ENCODE measurements at regions not wholly inside any gene's neighbourhood (a gene's known extent, or its start where the extent isn't known, plus 50 kb on each side); places are given as distances from the start of the nearest gene placed in this dataset.

DNA sequence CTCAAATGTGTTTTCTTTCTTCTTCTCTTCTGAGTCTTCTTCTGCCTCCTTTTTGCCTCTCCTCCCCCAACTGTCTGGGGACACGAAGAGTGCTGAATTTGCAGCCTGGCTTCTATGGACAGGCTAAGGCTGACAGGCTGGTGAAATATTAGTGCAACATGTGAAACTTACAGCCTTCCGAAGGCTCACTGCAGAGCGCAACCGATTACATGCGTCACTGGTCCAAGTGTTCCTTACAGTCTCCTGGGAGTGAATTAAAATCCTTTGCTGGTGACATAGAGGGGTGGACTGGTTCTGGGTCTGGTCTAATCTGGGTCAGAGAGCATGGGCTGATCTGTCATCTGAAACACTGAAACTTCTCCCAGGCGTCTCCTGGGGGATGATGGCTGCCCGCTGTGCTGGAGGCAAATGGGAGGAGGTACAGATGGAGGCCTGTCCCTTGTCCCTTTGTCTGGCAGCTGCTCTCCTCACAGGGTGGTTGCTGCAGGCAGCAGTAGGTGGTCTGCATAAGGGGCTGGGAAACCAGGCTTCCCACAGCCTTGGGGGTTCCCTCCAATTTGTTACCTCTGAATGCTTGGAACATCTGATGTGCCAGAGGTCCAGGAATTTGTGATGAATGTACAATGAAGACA is 143.8 kb upstream of the BMPER start:
- no peak overlapping the region for H3K4me3 Mint-ChIP-seq
- H3K27me3 Mint-ChIP-seq = no peaks in the 10 kb centered on the region
- ATAC-seq (peak in 1 of 2 donors; percentile 20), DNase-seq (ENCODE audit: low spot score) (no peak)
- H3K27ac Mint-ChIP-seq = no peak overlapping the region
- H3K4me1 Mint-ChIP-seq (ENCODE audit: low read depth in 2 of 2) = peaks cover 0 to 4% of the 10 kb centered on the region in 2 donors
- H3K36me3 Mint-ChIP-seq = no peaks in the 10 kb centered on the region
- no peaks in the 10 kb centered on the region for H3K9me3 Mint-ChIP-seq

DNA sequence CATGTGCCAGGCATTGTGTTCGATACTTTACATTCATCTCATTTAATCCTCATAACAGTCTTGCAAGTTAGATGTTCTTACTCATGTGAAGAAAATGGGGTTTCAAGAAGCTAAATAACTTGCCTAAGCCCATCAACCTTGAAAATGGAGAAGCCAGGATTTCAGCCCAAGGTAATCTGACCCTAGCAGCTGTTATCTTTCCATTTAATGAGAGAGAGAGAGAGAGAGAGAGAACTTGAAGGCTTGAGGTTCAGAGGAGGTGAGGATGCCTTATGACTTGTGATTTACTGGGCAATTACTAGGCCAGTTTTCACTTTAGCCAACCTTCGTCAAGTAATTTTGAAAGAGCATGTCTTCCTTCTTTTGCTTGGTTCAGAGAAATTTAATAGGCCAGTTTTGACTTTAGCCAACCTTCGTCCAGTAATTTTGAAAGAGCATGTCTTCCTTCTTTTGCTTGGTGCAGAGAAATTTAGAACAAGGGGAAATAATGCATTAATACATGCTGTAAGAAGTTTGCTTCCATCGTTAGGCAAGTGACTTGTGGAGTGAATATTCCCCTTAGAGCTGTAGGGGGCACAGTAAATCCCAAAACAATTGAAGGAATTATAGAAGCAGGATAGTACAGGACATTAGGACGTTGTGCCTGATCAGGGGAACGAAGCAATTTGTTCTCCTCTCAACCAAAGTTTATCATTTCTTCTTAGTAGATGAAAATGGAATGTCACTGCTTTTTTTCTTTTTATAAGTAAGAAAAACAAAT is 143.0 kb upstream of the BMPER start:
- H3K4me3 Mint-ChIP-seq = no peak overlapping the region
- no peak overlapping the region for H3K27ac Mint-ChIP-seq
- no peaks in the 10 kb centered on the region for H3K9me3 Mint-ChIP-seq
- H3K27me3 Mint-ChIP-seq = no peaks in the 10 kb centered on the region
- ATAC-seq (no peak), DNase-seq (ENCODE audit: low spot score) (no peak)
- no peaks in the 10 kb centered on the region for H3K36me3 Mint-ChIP-seq
- peaks cover 0 to 4% of the 10 kb centered on the region in 2 donors for H3K4me1 Mint-ChIP-seq (ENCODE audit: low read depth in 2 of 2)

DNA sequence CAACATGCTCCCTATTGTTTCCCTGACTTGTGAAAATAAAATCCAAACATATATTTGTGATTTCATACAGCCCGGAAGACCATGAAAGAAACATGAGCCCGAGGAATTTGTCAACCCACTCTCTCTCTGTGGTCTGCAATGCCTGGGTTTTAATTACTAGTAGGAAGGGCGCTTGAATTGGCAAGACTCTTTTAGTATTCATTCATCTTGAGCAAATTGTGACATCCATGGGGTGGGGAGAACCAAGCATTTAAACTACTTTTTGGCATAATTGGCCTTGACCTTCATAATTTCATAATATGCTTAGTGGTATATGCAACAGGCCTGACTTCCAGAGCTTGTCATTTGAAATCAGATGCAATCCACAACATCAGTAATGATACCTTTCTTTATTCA is 142.4 kb upstream of the BMPER start:
- peaks cover 0 to 4% of the 10 kb centered on the region in 2 donors for H3K4me1 Mint-ChIP-seq (ENCODE audit: low read depth in 2 of 2)
- no peak overlapping the region for H3K4me3 Mint-ChIP-seq

DNA sequence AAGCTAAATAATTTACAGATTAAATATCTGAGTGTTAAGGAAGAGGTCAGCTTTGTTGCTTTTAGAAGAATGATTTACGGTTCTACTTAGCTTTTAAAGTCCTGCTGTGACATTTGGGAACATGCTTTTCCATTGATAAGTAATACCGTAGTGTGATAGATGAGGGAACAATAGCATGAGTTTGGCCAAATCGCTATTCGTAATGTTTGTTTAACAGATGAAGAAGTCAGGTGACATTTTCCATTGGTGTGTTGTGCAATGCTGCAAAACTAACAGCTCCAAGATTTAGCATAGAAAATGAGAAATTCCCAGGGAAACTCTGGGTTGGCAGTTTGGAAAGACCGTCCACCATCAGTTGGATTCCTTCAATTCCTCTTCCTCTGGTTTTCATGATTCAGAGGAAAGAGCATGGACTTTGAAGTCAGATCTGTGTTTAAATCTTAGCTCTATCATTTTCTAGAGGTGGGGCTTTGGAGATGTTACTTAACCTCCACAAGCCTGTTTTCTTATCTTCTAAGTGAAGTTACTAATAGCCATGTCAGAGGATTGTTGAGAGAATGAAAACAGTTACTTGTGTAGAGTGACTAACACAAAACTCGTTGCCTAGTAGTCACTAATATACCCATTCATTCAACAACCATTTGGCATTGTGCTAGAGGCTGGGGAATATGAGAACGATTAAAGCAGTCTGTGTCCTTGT is 140.4 kb upstream of the BMPER start:
- Mint-ChIP-seq H3K4me3 (no peak overlapping the region), H3K4me1 (ENCODE audit: low read depth in 2 of 2) (no peaks in the 10 kb centered on the region), H3K36me3 (no peaks in the 10 kb centered on the region), H3K27me3 (no peaks in the 10 kb centered on the region), H3K27ac (no peak overlapping the region), H3K9me3 (no peaks in the 10 kb centered on the region)
- DNase-seq (ENCODE audit: low spot score) (no peak), ATAC-seq (no peak)

More for the DNA sequence above, 142.4 kb upstream of the BMPER start:
- DNase-seq (ENCODE audit: low spot score) (no peak), ATAC-seq (no peak)
- Mint-ChIP-seq H3K9me3 (no peaks in the 10 kb centered on the region), H3K27ac (no peak overlapping the region), H3K27me3 (no peaks in the 10 kb centered on the region), H3K36me3 (no peaks in the 10 kb centered on the region)

DNA sequence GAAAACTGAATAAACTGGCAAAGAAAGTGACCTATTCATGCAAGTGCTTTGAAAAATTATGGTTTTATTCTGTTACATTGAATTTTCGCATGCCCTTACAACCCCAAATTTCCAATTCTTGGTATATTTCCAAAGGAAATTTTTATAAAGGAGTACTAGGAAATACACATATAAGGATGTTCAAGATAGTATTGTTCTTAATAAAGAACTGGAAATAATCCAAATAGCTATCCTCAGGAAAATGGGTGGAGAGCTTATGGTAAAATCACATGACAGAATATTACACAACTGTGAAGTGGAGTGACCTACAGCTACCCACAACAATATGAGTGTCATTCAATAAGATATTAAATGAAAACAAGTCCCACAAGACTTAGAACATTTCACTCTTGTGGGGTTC is 138.9 kb upstream of the BMPER start:
- Mint-ChIP-seq H3K4me3 (no peak overlapping the region), H3K36me3 (no peaks in the 10 kb centered on the region), H3K27ac (no peak overlapping the region), H3K27me3 (no peaks in the 10 kb centered on the region), H3K9me3 (no peaks in the 10 kb centered on the region), H3K4me1 (ENCODE audit: low read depth in 2 of 2) (no peaks in the 10 kb centered on the region)
- ATAC-seq (no peak), DNase-seq (ENCODE audit: low spot score) (no peak)

DNA sequence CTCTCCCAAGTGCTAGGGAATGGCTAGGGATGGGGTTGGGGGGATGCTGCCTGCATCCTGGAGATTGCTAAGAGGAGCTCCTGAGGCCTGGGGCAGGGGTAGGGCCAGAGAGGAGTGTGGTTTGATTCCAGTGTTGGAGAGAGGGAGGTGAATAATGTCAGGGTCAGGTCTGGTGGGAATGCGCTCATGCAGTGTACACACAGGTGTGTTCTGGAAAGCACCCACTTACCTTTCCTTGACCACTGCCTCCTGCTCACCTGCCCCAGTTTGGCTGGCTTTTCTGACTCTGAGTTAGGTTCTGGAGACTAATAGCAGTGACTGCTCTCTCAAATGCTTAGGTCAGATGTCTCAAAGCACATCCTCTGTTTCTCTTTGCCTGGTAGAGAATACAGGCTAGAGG is 135.4 kb upstream of the BMPER start:
- H3K27ac Mint-ChIP-seq = no peak overlapping the region
- H3K36me3 Mint-ChIP-seq = no peaks in the 10 kb centered on the region
- H3K27me3 Mint-ChIP-seq = peaks cover 0 to 3% of the 10 kb centered on the region in 2 donors
- no peak overlapping the region for H3K4me3 Mint-ChIP-seq
- no peak for ATAC-seq
- DNase-seq (ENCODE audit: low spot score) = no peak
- no peaks in the 10 kb centered on the region for H3K9me3 Mint-ChIP-seq
- no peaks in the 10 kb centered on the region for H3K4me1 Mint-ChIP-seq (ENCODE audit: low read depth in 2 of 2)

DNA sequence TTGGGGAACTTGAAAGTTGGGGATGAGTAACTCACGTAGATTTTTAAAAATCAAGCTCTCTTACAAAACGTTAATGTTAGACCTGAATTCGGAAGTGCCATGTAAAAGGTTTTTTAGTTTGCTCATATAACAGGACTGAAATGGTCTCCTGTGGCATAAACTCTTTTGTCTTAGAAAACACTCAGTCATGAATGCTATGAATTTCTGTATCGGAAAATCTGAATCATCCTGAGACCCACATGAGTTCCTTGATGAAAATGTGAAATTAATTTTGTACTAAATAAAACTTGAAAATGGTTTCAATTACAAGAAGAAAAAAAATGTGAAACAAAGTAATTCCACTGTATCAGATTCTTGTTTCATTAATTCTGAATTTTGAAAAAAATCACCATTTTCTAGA is 134.8 kb upstream of the BMPER start:
- no peak for ATAC-seq
- no peak overlapping the region for H3K4me3 Mint-ChIP-seq
- H3K4me1 Mint-ChIP-seq (ENCODE audit: low read depth in 2 of 2) = no peaks in the 10 kb centered on the region
- H3K36me3 Mint-ChIP-seq = no peaks in the 10 kb centered on the region
- no peak for DNase-seq (ENCODE audit: low spot score)
- H3K27ac Mint-ChIP-seq = no peak overlapping the region
- H3K9me3 Mint-ChIP-seq = no peaks in the 10 kb centered on the region
- H3K27me3 Mint-ChIP-seq = peaks cover 0 to 3% of the 10 kb centered on the region in 2 donors

DNA sequence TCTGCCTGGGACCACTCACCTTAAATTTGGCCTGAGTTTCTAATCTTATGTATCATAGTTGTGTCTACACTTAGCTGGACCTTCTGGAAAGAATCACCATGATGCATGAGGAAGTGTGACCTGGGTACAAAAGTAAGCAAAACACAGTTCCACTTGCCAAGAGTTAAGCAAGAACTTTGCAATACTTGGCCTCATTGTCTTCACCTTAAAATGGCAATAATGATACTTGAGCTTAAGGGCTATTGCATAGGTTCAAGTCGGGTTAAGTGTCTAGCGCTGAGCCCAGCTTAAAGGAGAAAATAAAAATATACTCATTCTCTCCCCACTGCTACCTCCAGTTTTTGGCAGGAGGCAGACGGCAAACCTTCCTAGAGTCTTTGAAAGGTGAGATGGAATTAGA is 133.9 kb upstream of the BMPER start:
- Mint-ChIP-seq H3K4me1 (ENCODE audit: low read depth in 2 of 2) (no peaks in the 10 kb centered on the region), H3K9me3 (no peaks in the 10 kb centered on the region), H3K27me3 (peaks cover 0 to 3% of the 10 kb centered on the region in 2 donors), H3K36me3 (no peaks in the 10 kb centered on the region), H3K27ac (no peak overlapping the region), H3K4me3 (no peak overlapping the region)
- DNase-seq (ENCODE audit: low spot score) = no peak
- no peak for ATAC-seq

DNA sequence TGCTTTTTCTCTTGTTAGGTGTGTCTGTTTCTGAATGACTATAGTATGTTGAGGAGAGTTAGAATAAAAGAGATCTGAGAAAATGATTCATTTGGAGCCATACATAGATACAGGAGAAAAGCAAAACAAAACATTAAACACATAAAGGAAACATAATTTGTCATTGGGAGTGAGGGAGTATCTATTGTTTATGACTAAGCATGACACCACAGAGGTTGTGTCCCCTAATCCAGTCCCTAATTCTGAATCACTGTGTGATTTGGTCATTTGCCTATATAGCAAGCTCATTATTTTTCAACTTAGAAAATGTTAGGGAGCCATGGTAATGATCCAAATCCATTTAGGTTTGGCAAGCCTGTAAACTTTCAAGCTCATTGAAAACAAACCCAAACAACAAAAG is 132.3 kb upstream of the BMPER start:
- peaks cover 0 to 3% of the 10 kb centered on the region in 2 donors for H3K27me3 Mint-ChIP-seq
- H3K4me3 Mint-ChIP-seq = no peak overlapping the region
- H3K36me3 Mint-ChIP-seq = no peaks in the 10 kb centered on the region
- H3K4me1 Mint-ChIP-seq (ENCODE audit: low read depth in 2 of 2) = peaks cover 0 to 4% of the 10 kb centered on the region in 2 donors
- H3K9me3 Mint-ChIP-seq = no peaks in the 10 kb centered on the region
- DNase-seq (ENCODE audit: low spot score) (no peak), ATAC-seq (peak in 1 of 2 donors; percentile 43)
- no peak overlapping the region for H3K27ac Mint-ChIP-seq

DNA sequence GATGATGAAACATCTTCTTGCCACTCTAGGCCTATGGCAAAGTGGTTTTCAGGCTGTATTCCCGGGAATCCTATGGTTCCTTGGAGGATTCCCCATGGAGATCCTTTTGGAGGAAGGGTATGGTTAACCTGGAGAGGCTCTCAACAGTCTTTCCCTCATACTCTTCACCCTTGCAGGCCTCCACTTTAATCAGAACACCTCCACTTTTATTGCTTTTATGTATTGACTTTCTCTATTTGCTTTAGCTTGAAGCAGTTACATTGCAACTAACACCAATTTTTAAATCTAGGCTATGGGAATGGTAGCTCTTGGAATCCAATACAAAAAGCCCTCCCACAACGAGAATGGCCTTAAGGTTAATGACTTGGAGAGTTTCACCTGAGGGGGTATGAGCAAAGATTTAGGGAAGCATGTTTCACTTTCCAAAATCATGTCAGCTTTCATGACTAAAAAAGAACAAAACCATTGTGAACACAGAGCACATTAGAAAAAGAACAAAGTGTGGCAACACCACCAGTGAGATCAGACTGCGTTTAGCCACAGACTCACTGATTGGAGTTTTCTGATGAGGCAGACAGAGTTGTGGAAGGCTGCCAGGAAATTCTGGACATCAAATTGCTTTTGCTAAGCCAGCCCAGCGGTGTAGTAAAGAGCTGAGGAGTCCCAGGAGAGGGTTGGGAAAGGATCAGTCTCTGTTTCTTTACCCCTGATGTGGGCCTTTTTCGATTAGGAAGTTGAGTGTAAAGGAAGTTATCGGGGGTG is 130.4 kb upstream of the BMPER start:
- no peak overlapping the region for H3K27ac Mint-ChIP-seq
- H3K27me3 Mint-ChIP-seq = peaks cover 0 to 3% of the 10 kb centered on the region in 2 donors
- no peak for ATAC-seq
- no peaks in the 10 kb centered on the region for H3K36me3 Mint-ChIP-seq
- H3K9me3 Mint-ChIP-seq = no peaks in the 10 kb centered on the region
- H3K4me1 Mint-ChIP-seq (ENCODE audit: low read depth in 2 of 2) = peaks cover 0 to 4% of the 10 kb centered on the region in 2 donors
- DNase-seq (ENCODE audit: low spot score) = no peak
- H3K4me3 Mint-ChIP-seq = no peak overlapping the region

DNA sequence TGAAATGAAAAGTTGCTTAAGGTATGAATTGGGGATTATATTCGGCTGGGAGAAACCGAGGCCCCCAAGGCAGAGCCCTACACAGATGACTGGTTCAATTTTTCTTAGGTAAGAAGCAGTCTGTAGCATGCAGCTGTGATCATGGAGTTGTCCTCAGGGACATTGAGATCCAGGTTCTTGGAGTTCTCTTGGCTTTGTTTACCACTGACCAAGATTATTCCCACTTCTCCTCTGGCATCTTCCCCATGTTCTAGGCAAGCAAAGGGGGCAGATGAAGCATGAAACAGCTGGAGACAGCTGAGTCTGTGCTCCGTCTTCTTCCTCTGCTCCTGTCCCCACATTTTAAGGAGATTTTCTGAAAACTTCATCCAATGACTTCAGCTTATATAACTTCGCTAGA is 129.5 kb upstream of the BMPER start:
- no peak overlapping the region for H3K27ac Mint-ChIP-seq
- DNase-seq (ENCODE audit: low spot score) (no peak), ATAC-seq (no peak)
- peaks cover 4 to 6% of the 10 kb centered on the region in 2 donors for H3K4me1 Mint-ChIP-seq (ENCODE audit: low read depth in 2 of 2)
- H3K36me3 Mint-ChIP-seq = no peaks in the 10 kb centered on the region
- no peak overlapping the region for H3K4me3 Mint-ChIP-seq
- H3K27me3 Mint-ChIP-seq = peaks cover 0 to 3% of the 10 kb centered on the region in 2 donors
- H3K9me3 Mint-ChIP-seq = no peaks in the 10 kb centered on the region

DNA sequence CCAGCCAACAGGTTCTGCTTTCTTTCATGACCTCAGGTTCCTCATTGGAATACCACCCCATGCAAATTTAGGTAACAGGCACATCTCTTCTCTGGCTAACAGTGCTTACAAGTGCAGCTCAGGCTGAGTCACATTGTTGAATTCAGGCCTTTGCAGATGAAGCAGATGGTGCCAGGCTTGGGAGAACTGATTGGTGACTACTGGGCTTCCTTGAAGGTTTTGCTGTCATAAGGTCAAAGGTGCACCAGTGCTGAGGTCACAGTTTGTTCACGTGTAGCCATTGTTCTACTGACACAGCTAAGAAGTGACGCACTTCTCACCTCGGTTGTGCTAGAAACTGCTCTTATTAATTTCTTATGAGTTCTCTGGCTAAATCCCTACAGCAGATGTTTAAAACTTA is 128.6 kb upstream of the BMPER start:
- ATAC-seq (no peak), DNase-seq (ENCODE audit: low spot score) (no peak)
- peaks cover 4 to 13% of the 10 kb centered on the region in 2 donors for H3K4me1 Mint-ChIP-seq (ENCODE audit: low read depth in 2 of 2)
- H3K4me3 Mint-ChIP-seq = no peak overlapping the region
- H3K27me3 Mint-ChIP-seq = peaks cover 0 to 3% of the 10 kb centered on the region in 2 donors
- no peak overlapping the region for H3K27ac Mint-ChIP-seq
- H3K9me3 Mint-ChIP-seq = no peaks in the 10 kb centered on the region
- no peaks in the 10 kb centered on the region for H3K36me3 Mint-ChIP-seq

DNA sequence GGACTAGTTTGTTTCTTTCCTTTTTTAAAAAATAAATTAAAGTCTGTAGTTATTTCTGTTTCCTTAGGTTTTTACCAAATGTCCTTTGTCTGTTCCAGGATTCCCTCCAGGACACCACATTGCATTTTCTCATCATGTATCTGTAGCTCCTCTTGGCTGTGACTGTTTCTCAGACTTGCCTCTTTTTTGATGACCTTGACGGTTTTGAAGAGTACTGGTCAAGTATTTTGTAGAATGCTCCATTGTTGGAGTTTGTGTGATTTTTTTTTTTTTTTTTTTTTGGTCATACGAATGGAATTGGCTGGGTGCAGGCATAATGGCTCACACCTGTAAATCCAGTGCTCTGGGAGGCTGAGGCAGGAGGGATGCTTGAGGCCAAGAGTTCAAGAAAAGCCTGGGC is 127.1 kb upstream of the BMPER start:
- no peaks in the 10 kb centered on the region for H3K36me3 Mint-ChIP-seq
- H3K27ac Mint-ChIP-seq = no peak overlapping the region
- no peaks in the 10 kb centered on the region for H3K27me3 Mint-ChIP-seq
- peaks cover 4 to 19% of the 10 kb centered on the region in 2 donors for H3K4me1 Mint-ChIP-seq (ENCODE audit: low read depth in 2 of 2)
- DNase-seq (ENCODE audit: low spot score) (no peak), ATAC-seq (no peak)
- no peaks in the 10 kb centered on the region for H3K9me3 Mint-ChIP-seq
- no peak overlapping the region for H3K4me3 Mint-ChIP-seq
